Pancreas (tissue), 10 donors: ENCODE measurements at regions not wholly inside any gene's neighbourhood (a gene's known extent, or its start where the extent isn't known, plus 50 kb on each side); places are given as distances from the start of the nearest gene placed in this dataset.

ENCODE experiments used
- ATAC-seq, 4 donors: fragments of 200-7000 bp; cut with Tn5 transposase; one replicate each; pipeline versions ENCODE4 v1.8.0 to v1.9.1; 2020; ENCODE audit warnings: mild to moderate bottlenecking in 4 of 4, moderate library complexity in 4 of 4
- DNase-seq, 6 donors: peaks; one replicate each; pipeline ENCODE4 v3.0.0-alpha.2; 2020
- FAIRE-seq: peaks from 2 replicates; lab custom pipeline; 2012; peaks lifted over from hg19 to GRCh38; lab: Jason Lieb, UNC
- H3K27ac ChIP-seq, 4 donors: fragments of 200-600 bp; sonication (generic); 1 replicate in 3 of 4; 2 replicates in 1 of 4; pipeline versions ENCODE4 v1.5.0 to v1.8.0; 2020
- H3K27me3 ChIP-seq, 4 donors: fragments of 200-600 bp; one replicate each; pipeline ENCODE4 v1.8.0; 2021
- H3K36me3 ChIP-seq, 3 donors: fragments of 200-600 bp; sonication (generic) in 1 of 3; one replicate each; pipeline versions ENCODE4 v1.5.0 to v1.8.0; 2020 to 2021
- H3K4me1 ChIP-seq, 3 donors: fragments of 200-600 bp; one replicate each; pipeline ENCODE4 v1.8.0; 2021
- H3K4me3 ChIP-seq, 4 donors: fragments of 200-600 bp; sonication (generic) in 2 of 4; one replicate each; pipeline versions ENCODE4 v1.5.0 to v1.8.0; 2020 to 2021
- H3K9me3 ChIP-seq, 4 donors: fragments of 200-600 bp; one replicate each; pipeline ENCODE4 v1.8.0; 2021
- CTCF ChIP-seq, 4 donors: fragments of 200-600 bp; sonication (generic) in 3 of 4; IDR thresholded peaks; one replicate each; pipeline versions ENCODE4 v1.5.0 to v1.8.0; 2021; ENCODE audit warnings: antibody characterized with exemption in 4 of 4
- WGBS, 2 donors: extraction: QIAGEN DNeasy Blood & Tissue Kit; methylation state at CpG; one replicate each; pipeline ENCODE4 v1.1.7; 2013; 5-methylcytosine and 5-hydroxymethylcytosine counted together
- intact Hi-C, 3 donors: fragments of 100-400 bp; cut with DNase I; formaldehyde crosslinking; loops; one replicate each; pipeline versions ENCODE4 v1.11.1 to v1.14.2; 2022
- donor health status: healthy with polysubstance abuse.
- donor health status: DM: no; HTN: no; CAD: no; lungs with moderate emphysema.
- donor health status: DM: no; HTN: no; CAD: no.
- donor health status: control.
- donor health status: control.
- donor health status: Bipolar disorder and iron deficiency.
- donor health status: DM: yes; HTN: yes; CAD: no.
- donor health status: DM: no; HTN: no; CAD: no.
- donor health status: DM: no; HTN: no; CAD: no.
- donor health status: DM: yes; HTN: yes; CAD: no.

- FAIRE-seq: no peak
- no peaks in the 10 kb centered on the region for H3K9me3 ChIP-seq
- H3K4me1 ChIP-seq: no peaks in the 10 kb centered on the region
- intact Hi-C loops: no loop called here
- H3K36me3 ChIP-seq: no peaks in the 10 kb centered on the region
- no peak overlapping the region for H3K27ac ChIP-seq
- WGBS, 2 donors: 56 to 82% methylated on average over 3 of the region's 3 CpGs
- H3K4me3 ChIP-seq: no peak overlapping the region
- H3K27me3 ChIP-seq: no peaks in the 10 kb centered on the region
- no peak for DNase-seq
- no peak for ATAC-seq
- no peak for TF ChIP-seq CTCF (IDR thresholded peaks at IDR 0.05)
These were observed 59.6 kb upstream of the TAB3 start for GRCh38 chrX:30948626-30949025.

- no peaks in the 10 kb centered on the region for H3K36me3 ChIP-seq
- DNase-seq: no peak
- H3K4me3 ChIP-seq: no peak overlapping the region
- ATAC-seq: no peak
- H3K9me3 ChIP-seq: no peaks in the 10 kb centered on the region
- TF ChIP-seq CTCF (IDR thresholded peaks at IDR 0.05): no peak
- WGBS, 2 donors: 70 to 90% methylated on average over 2 of the region's 2 CpGs
- H3K27ac ChIP-seq: no peak overlapping the region
- H3K27me3 ChIP-seq: no peaks in the 10 kb centered on the region
- intact Hi-C loops: no loop called here
- no peak for FAIRE-seq
- no peaks in the 10 kb centered on the region for H3K4me1 ChIP-seq
These were observed 59.0 kb upstream of the TAB3 start for GRCh38 chrX:30948051-30948450.

GRCh38 chrX:30943984-30944383 is 54.9 kb upstream of the TAB3 start:
- DNase-seq (no peak), ATAC-seq (peak in 1 of 4 donors; percentile 20), FAIRE-seq (no peak)
- Histone ChIP-seq H3K4me3 (no peak overlapping the region), H3K27ac (no peak overlapping the region), H3K27me3 (peaks cover 0 to 2% (median 0%) of the 10 kb centered on the region in 4 donors), H3K36me3 (no peaks in the 10 kb centered on the region), H3K4me1 (no peaks in the 10 kb centered on the region), H3K9me3 (no peaks in the 10 kb centered on the region)
- intact Hi-C loops: no loop called here
- TF ChIP-seq CTCF (IDR thresholded peaks at IDR 0.05): no peak

GRCh38 chrX:30941898-30942297 is 52.8 kb upstream of the TAB3 start:
- intact Hi-C loops: no loop called here
- Histone ChIP-seq H3K27ac (no peak overlapping the region), H3K9me3 (no peaks in the 10 kb centered on the region), H3K4me1 (no peaks in the 10 kb centered on the region), H3K36me3 (no peaks in the 10 kb centered on the region), H3K27me3 (peaks cover 0 to 2% (median 0%) of the 10 kb centered on the region in 4 donors), H3K4me3 (no peak overlapping the region)
- ATAC-seq (no peak), FAIRE-seq (no peak), DNase-seq (no peak)
- 66 to 67% methylated on average over 1 of the region's 1 CpG for WGBS, 2 donors
- no peak for TF ChIP-seq CTCF (IDR thresholded peaks at IDR 0.05)

GRCh38 chrX:30939928-30940327 is 50.9 kb upstream of the TAB3 start:
- intact Hi-C loops: no loop called here
- no peaks in the 10 kb centered on the region for H3K4me1 ChIP-seq
- no peaks in the 10 kb centered on the region for H3K9me3 ChIP-seq
- no peak for DNase-seq
- 49 to 50% methylated on average over 4 of the region's 4 CpGs for WGBS, 2 donors
- H3K4me3 ChIP-seq: no peak overlapping the region
- H3K27me3 ChIP-seq: peaks cover 0 to 2% (median 0%) of the 10 kb centered on the region in 4 donors
- FAIRE-seq: peak; percentile 5
- H3K36me3 ChIP-seq: no peaks in the 10 kb centered on the region
- no peak for TF ChIP-seq CTCF (IDR thresholded peaks at IDR 0.05)
- ATAC-seq: peak in 1 of 4 donors; percentile 44
- H3K27ac ChIP-seq: no peak overlapping the region
